B cell (primary cell): ENCODE measurements at regions not wholly inside any gene's neighbourhood (a gene's known extent, or its start where the extent isn't known, plus 50 kb on each side); places are given as distances from the start of the nearest gene placed in this dataset.

Source experiments
- ATAC-seq: fragments of 200-7000 bp; cut with Tn5 transposase; one replicate; pipeline ENCODE4 v1.10.0; 2021; ENCODE audit warnings: low read depth, mild to moderate bottlenecking, moderate number of reproducible peaks, moderate library complexity
- CTCF ChIA-PET: fragments of 350-600 bp; sonication (Branson Sonifier 250); formaldehyde crosslinking; loops from one replicate; lab custom pipeline; 2021; ENCODE audit warnings: antibody characterized with exemption, inconsistent platforms; lab: Charles Lee
- POLR2A ChIA-PET: fragments of 350-600 bp; sonication (Branson Sonifier 250); formaldehyde crosslinking; loops from one replicate; lab custom pipeline; 2021; ENCODE audit warnings: antibody characterized with exemption; lab: Charles Lee
- DNase-seq: peaks from one replicate; pipeline ENCODE4 v3.0.0; 2013
- H2AFZ ChIP-seq: 2 replicates; pipeline ENCODE4 v1.6.1; 2012; ENCODE audit warnings: mild to moderate bottlenecking, low read depth, low read length; ENCODE audit not compliant: insufficient read depth, poor library complexity, severe bottlenecking
- H3K27ac ChIP-seq, 2 donors: 1 replicate in 1 of 2; 2 replicates in 1 of 2; pipeline ENCODE4 v1.5.1; 2012 to 2013; ENCODE audit warnings: low read length in 2 of 2, mild to moderate bottlenecking in 2 of 2, moderate library complexity in 1 of 2
- H3K27me3 ChIP-seq, 4 experiments: fragments of 200-600 bp in 1 of 4; sonication (generic) in 1 of 4; replicated peaks in 1 of 4; 1 replicate in 2 of 4; 2 replicates in 2 of 4; pipeline versions ENCODE4 v1.6.1 to v1.7.0; 2013 to 2016; ENCODE audit warnings: low read length in 3 of 4, mild to moderate bottlenecking in 2 of 4, mixed read lengths in 1 of 4, moderate library complexity in 1 of 4; ENCODE audit not compliant: insufficient read depth in 4 of 4, control insufficient read depth in 3 of 4; ENCODE audit errors: control extremely low read depth in 1 of 4
- H3K36me3 ChIP-seq, 2 experiments: replicated peaks in 1 of 2; 1 replicate in 1 of 2; 2 replicates in 1 of 2; pipeline versions ENCODE4 v1.6.1 to v1.7.1; 2013; ENCODE audit warnings: low read length in 1 of 2; ENCODE audit not compliant: insufficient read depth in 2 of 2, control insufficient read depth in 1 of 2; ENCODE audit errors: control extremely low read depth in 1 of 2, extremely low read depth in 1 of 2
- H3K4me1 ChIP-seq, 2 donors: fragments of 200-600 bp in 1 of 2; sonication (generic) in 1 of 2; 1 replicate in 1 of 2; 2 replicates in 1 of 2; pipeline versions ENCODE4 v1.5.1 to v1.6.1; 2013 to 2017; ENCODE audit warnings: low read length in 2 of 2; ENCODE audit not compliant: control insufficient read depth in 2 of 2, insufficient read depth in 2 of 2
- H3K4me2 ChIP-seq: replicated peaks from 2 replicates; pipeline ENCODE3; 2012; ENCODE audit warnings: mild to moderate bottlenecking, low read depth, low read length; ENCODE audit not compliant: poor library complexity, severe bottlenecking
- H3K4me3 ChIP-seq, 5 experiments: fragments of 200-600 bp in 1 of 5; sonication (generic) in 1 of 5; 1 replicate in 3 of 5; 2 replicates in 2 of 5; pipeline versions ENCODE4 v1.5.1 to v1.7.0; 2011 to 2016; ENCODE audit warnings: low read length in 4 of 5, mild to moderate bottlenecking in 4 of 5, low read depth in 2 of 5, control low read depth in 1 of 5, moderate library complexity in 1 of 5; ENCODE audit not compliant: insufficient read depth in 1 of 5; ENCODE audit errors: control extremely low read depth in 1 of 5, extremely low read depth in 1 of 5
- H3K79me2 ChIP-seq: fragments of 200-600 bp; sonication (generic); one replicate; pipeline ENCODE4 v1.6.0; 2016; ENCODE audit warnings: low read length; ENCODE audit not compliant: control insufficient read depth, insufficient read depth
- H3K9ac ChIP-seq: fragments of 200-600 bp; sonication (generic); 2 replicates; pipeline ENCODE4 v1.6.1; 2017; ENCODE audit warnings: mild to moderate bottlenecking, low read length, moderate library complexity
- H3K9me3 ChIP-seq, 3 donors: one replicate each; pipeline versions ENCODE4 v1.6.1 to v1.7.1; 2013; ENCODE audit warnings: low read length in 2 of 3; ENCODE audit not compliant: control insufficient read depth in 2 of 3, insufficient read depth in 1 of 3; ENCODE audit errors: control extremely low read depth in 1 of 3
- H4K20me1 ChIP-seq: 2 replicates; pipeline ENCODE4 v1.6.0; 2012; ENCODE audit warnings: mild to moderate bottlenecking, low read length; ENCODE audit not compliant: insufficient read depth, control insufficient read depth, poor library complexity, severe bottlenecking
- H3K27ac Mint-ChIP-seq: one replicate; pipeline ENCODE4 v1.8.0; 2021; ENCODE audit warnings: mixed read lengths
- H3K27me3 Mint-ChIP-seq: one replicate; pipeline ENCODE4 v1.8.0; 2021; ENCODE audit warnings: mixed read lengths
- H3K4me1 Mint-ChIP-seq: one replicate; pipeline ENCODE4 v1.8.0; 2021; ENCODE audit warnings: mixed read lengths
- H3K4me3 Mint-ChIP-seq: one replicate; pipeline ENCODE4 v1.8.0; 2021; ENCODE audit warnings: mixed read lengths
- H3K9me3 Mint-ChIP-seq: one replicate; pipeline ENCODE4 v1.8.0; 2022; ENCODE audit warnings: mixed read lengths; ENCODE audit not compliant: insufficient read depth
- CTCF ChIP-seq: fragments of 200-600 bp; IDR thresholded peaks from one replicate; pipeline ENCODE4 v1.8.0; 2022; ENCODE audit warnings: antibody characterized with exemption, mild to moderate bottlenecking
- EZH2 ChIP-seq: IDR thresholded peaks from 2 replicates; pipeline ENCODE4 v1.6.1; 2012; ENCODE audit warnings: borderline replicate concordance, low read depth, mild to moderate bottlenecking, moderate library complexity, low read length; ENCODE audit not compliant: insufficient read depth, poor library complexity, severe bottlenecking
- WGBS: methylation state at CpG from one replicate; pipeline ENCODE4 v1.1.5; 2013; ENCODE audit warnings: missing lambda C conversion rate; ENCODE audit not compliant: insufficient coverage; 5-methylcytosine and 5-hydroxymethylcytosine counted together
- intact Hi-C: fragments of 100-400 bp; cut with micrococcal nuclease; formaldehyde crosslinking; loops from one replicate; pipeline ENCODE4 v1.10.0; 2022

DNA sequence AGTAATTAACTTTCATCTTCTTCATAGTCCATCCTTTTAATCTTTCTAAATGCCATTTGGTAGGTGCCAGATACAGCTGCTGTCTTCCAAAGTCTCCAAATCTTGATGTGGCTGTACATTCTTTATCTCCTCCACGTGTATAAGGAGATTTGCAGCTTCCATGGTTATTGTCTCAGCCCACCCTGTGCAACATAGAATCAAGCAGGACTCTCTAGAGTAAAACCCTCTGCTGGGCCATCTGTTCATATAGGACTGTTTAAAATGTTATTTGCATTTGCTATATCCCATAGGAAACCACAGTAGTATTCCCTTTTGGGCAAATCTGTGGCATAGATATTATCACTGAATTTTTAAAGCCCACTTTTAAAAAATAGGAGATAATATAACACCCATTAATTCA, 527.2 kb upstream of the EPHA5 start:
- Mint-ChIP-seq H3K9me3 (no peaks in the 10 kb centered on the region), H3K27ac (no peak overlapping the region), H3K4me3 (no peak overlapping the region), H3K27me3 (no peaks in the 10 kb centered on the region), H3K4me1 (no peaks in the 10 kb centered on the region)
- POLR2A ChIA-PET, result no interaction called here
- Histone ChIP-seq H4K20me1 (no peaks in the 10 kb centered on the region), H3K27me3 (no peaks in the 10 kb centered on the region), H3K36me3 (no peaks in the 10 kb centered on the region), H3K79me2 (no peaks in the 10 kb centered on the region), H2AFZ (no peak overlapping the region), H3K4me1 (no peaks in the 10 kb centered on the region), H3K4me3 (no peak overlapping the region), H3K27ac (no peak overlapping the region), H3K9me3 (no peaks in the 10 kb centered on the region), H3K9ac (no peak overlapping the region), H3K4me2 (no peak overlapping the region)
- DNase-seq (no peak), ATAC-seq (no peak)
- intact Hi-C loops, result no loop called here
- no peak for TF ChIP-seq CTCF
- TF ChIP-seq EZH2, result no peak
- WGBS, result no CpG with 5 or more reads among the region's 1 CpG
- CTCF ChIA-PET, result no interaction called here

DNA sequence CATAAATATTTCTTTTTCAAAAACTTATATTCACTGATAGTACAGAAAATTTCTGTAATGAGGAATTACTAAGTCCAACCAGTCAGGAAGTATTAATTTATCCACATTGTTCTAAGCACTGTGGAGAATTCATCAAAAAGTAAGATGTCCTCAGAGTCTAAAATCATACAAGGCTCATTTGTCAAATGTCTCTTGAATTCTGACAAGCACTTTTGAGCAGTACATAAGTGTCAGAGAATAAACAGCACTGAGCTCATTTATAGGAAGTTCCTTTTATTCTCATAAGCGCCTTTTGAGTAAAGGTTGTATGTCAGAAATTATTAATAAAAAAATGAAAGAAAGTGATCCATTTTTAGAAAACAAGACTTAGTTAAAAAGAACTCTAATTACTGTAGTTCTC, 523.2 kb upstream of the EPHA5 start:
- H3K4me1 Mint-ChIP-seq, result no peaks in the 10 kb centered on the region
- no CpG with 5 or more reads among the region's 1 CpG for WGBS

More for the DNA sequence above, 523.2 kb upstream of the EPHA5 start:
- ChIA-PET CTCF (no interaction called here), POLR2A (no interaction called here)
- no peak overlapping the region for H3K4me2 ChIP-seq
- Mint-ChIP-seq H3K9me3 (no peaks in the 10 kb centered on the region), H3K27me3 (no peaks in the 10 kb centered on the region), H3K4me3 (no peak overlapping the region), H3K27ac (no peak overlapping the region)
- TF ChIP-seq EZH2, result no peak
- TF ChIP-seq CTCF, result no peak
- H3K27ac ChIP-seq, result no peak overlapping the region
- no peak overlapping the region for H2AFZ ChIP-seq
- intact Hi-C loops, result no loop called here
- ATAC-seq, result no peak
- no peak overlapping the region for H3K4me3 ChIP-seq
- no peaks in the 10 kb centered on the region for H3K4me1 ChIP-seq
- no peaks in the 10 kb centered on the region for H3K36me3 ChIP-seq
- no peaks in the 10 kb centered on the region for H3K27me3 ChIP-seq
- no peak overlapping the region for H3K9ac ChIP-seq
- no peaks in the 10 kb centered on the region for H3K79me2 ChIP-seq
- H3K9me3 ChIP-seq, result no peaks in the 10 kb centered on the region
- no peaks in the 10 kb centered on the region for H4K20me1 ChIP-seq
- no peak for DNase-seq
